22Rv1 (cell line): ENCODE measurements at regions not wholly inside any gene's neighbourhood (a gene's known extent, or its start where the extent isn't known, plus 50 kb on each side); places are given as distances from the start of the nearest gene placed in this dataset.

ENCODE experiments used
- H3K27ac ChIP-seq: fragments of 450-650 bp; 2 replicates; pipeline ENCODE4 v1.5.1; 2017
- CTCF ChIP-seq: fragments of 450-650 bp; IDR thresholded peaks from 2 replicates; pipeline ENCODE4 v1.5.1; 2017; ENCODE audit warnings: mild to moderate bottlenecking
- ZFX ChIP-seq: fragments of 450-650 bp; IDR thresholded peaks from 2 replicates; pipeline ENCODE4 v1.6.1; 2017; ENCODE audit warnings: antibody characterized with exemption, borderline replicate concordance

GRCh38 chr6:88458662-88459061, 292.5 kb upstream of the CNR1 start:
- TF ChIP-seq CTCF (no peak), ZFX (no peak)
- no peak overlapping the region for H3K27ac ChIP-seq

GRCh38 chr6:88456221-88456859, 290.2 kb upstream of the CNR1 start:
- no peak overlapping the region for H3K27ac ChIP-seq
- TF ChIP-seq CTCF (no peak), ZFX (no peak)

- TF ChIP-seq CTCF, result no peak
- TF ChIP-seq ZFX, result no peak
- no peak overlapping the region for H3K27ac ChIP-seq
Measured at GRCh38 chr6:88455317-88455716, 289.2 kb upstream of the CNR1 start.

- no peak overlapping the region for H3K27ac ChIP-seq
Measured at GRCh38 chr6:88454658-88455057, 288.5 kb upstream of the CNR1 start.

GRCh38 chr6:88449770-88450169, 283.6 kb upstream of the CNR1 start:
- TF ChIP-seq CTCF (no peak), ZFX (no peak)
- no peak overlapping the region for H3K27ac ChIP-seq

More at GRCh38 chr6:88454658-88455057, 288.5 kb upstream of the CNR1 start:
- TF ChIP-seq ZFX, result no peak
- TF ChIP-seq CTCF, result no peak

- TF ChIP-seq CTCF, result no peak
- TF ChIP-seq ZFX, result no peak
Measured at GRCh38 chr6:88445188-88445965, 279.2 kb upstream of the CNR1 start.

GRCh38 chr6:88443554-88443953, 277.4 kb upstream of the CNR1 start:
- H3K27ac ChIP-seq, result no peak overlapping the region
- TF ChIP-seq CTCF, result no peak
- TF ChIP-seq ZFX, result no peak

More at GRCh38 chr6:88445188-88445965, 279.2 kb upstream of the CNR1 start:
- H3K27ac ChIP-seq, result no peak overlapping the region
